Transverse colon (tissue), 4 donors: ENCODE measurements at regions not wholly inside any gene's neighbourhood (a gene's known extent, or its start where the extent isn't known, plus 50 kb on each side); places are given as distances from the start of the nearest gene placed in this dataset.
"Not testable (repeated sequence)": the region's sequence is repeated elsewhere in the genome, so short reads cannot be mapped to it uniquely, and the experiment has no call there.

Experiments
- DNase-seq: peaks from one replicate; pipeline ENCODE4 v3.0.0-alpha.2; 2019
- H3K27ac ChIP-seq, 4 donors: fragments of 200-600 bp; sonication (generic); 2 replicates each; pipeline ENCODE4 v1.5.1; 2016 to 2018; ENCODE audit warnings: inconsistent platforms in 4 of 4
- H3K27me3 ChIP-seq: fragments of 200-600 bp; sonication (generic); 2 replicates; pipeline ENCODE4 v1.5.1; 2017; ENCODE audit warnings: inconsistent platforms
- H3K36me3 ChIP-seq, 4 donors: fragments of 200-600 bp; sonication (generic); 2 replicates each; pipeline ENCODE4 v1.5.1; 2017 to 2019; ENCODE audit warnings: inconsistent platforms in 4 of 4
- H3K4me1 ChIP-seq, 4 donors: fragments of 200-600 bp; sonication (generic); 2 replicates each; pipeline ENCODE4 v1.5.1; 2017 to 2020; ENCODE audit warnings: inconsistent platforms in 4 of 4
- H3K4me3 ChIP-seq, 4 donors: fragments of 200-600 bp; sonication (generic); 1 replicate in 1 of 4; 2 replicates in 3 of 4; pipeline versions ENCODE4 v1.5.1 to v1.6.1; 2017 to 2019; ENCODE audit warnings: inconsistent platforms in 4 of 4
- H3K9me3 ChIP-seq, 2 donors: fragments of 200-600 bp; sonication (generic); 2 replicates each; pipeline ENCODE4 v1.5.1; 2017 to 2019; ENCODE audit warnings: inconsistent platforms in 2 of 2
- EP300 ChIP-seq: sonication (generic); formaldehyde crosslinking; IDR thresholded peaks from one replicate; pipeline ENCODE4 v1.6.1; 2017; ENCODE audit warnings: antibody characterized with exemption, low read depth
- POLR2A ChIP-seq: fragments of 450-650 bp; IDR thresholded peaks from one replicate; pipeline ENCODE4 v1.6.1; 2016; ENCODE audit warnings: antibody characterized with exemption, mild to moderate bottlenecking, moderate library complexity
- POLR2AphosphoS5 ChIP-seq, 3 donors: sonication (generic); formaldehyde crosslinking; IDR thresholded peaks; one replicate each; pipeline ENCODE4 v1.6.1; 2016; ENCODE audit warnings: antibody characterized with exemption in 3 of 3
- WGBS, 2 donors: methylation state at CpG; one replicate each; pipeline ENCODE4 v1.1.5; 2018; ENCODE audit warnings: low coverage in 1 of 2; 5-methylcytosine and 5-hydroxymethylcytosine counted together
- in situ Hi-C, 4 donors: fragments of 200-750 bp; cut with MboI; loops; one replicate each; pipeline versions ENCODE4 v1.15.0 to v1.15.1; 2017; ENCODE audit warnings: low sequenced_read_pairs in 3 of 4, low pct_ligation_motif_present in 1 of 4, low pct_unique_long_range_greater_than_20kb in 1 of 4
- intact Hi-C: fragments of 100-400 bp; cut with DNase I; formaldehyde crosslinking; loops from one replicate; pipeline ENCODE4 v1.15.1; 2023; ENCODE audit warnings: low total_unique reads
- TF ChIP-seq, protein P1 (sequence below), 5 experiments: fragments of 200-600 bp in 3 of 5; fragments of 450-650 bp in 2 of 5; sonication (generic) in 3 of 5; IDR thresholded peaks; 1 replicate in 2 of 5; 2 replicates in 3 of 5; pipeline ENCODE4 v1.5.1; 2016 to 2017; ENCODE audit warnings: antibody characterized with exemption in 5 of 5, inconsistent platforms in 3 of 5, mild to moderate bottlenecking in 2 of 5, moderate library complexity in 1 of 5

DNA sequence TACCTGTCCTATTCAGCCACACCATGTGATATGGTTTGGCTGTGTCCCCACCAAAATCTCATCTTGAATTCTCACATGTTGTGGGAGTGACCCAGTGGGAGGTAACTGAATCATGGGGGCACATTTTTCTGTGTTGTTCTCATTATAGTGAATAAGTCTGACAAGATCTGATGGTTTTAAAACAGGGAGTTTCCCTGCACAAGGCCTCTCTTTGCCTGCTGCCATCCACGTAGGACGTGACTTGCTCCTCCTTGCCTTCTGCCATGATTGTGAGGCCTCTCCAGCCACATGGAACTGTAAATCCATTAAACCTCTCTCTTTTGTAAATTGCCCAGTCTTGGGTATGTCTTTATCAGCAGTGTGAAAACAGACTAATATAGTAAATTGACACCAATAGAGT is 117.7 kb downstream of the ENC1 start:
- H3K9me3 ChIP-seq, intact Hi-C loops, in situ Hi-C loops, H3K27ac ChIP-seq, H3K4me1 ChIP-seq, DNase-seq, H3K4me3 ChIP-seq, H3K36me3 ChIP-seq, H3K27me3 ChIP-seq: not testable (repeated sequence)
- WGBS, 2 donors: 90 to 95% methylated on average over 2 of the region's 2 CpGs

DNA sequence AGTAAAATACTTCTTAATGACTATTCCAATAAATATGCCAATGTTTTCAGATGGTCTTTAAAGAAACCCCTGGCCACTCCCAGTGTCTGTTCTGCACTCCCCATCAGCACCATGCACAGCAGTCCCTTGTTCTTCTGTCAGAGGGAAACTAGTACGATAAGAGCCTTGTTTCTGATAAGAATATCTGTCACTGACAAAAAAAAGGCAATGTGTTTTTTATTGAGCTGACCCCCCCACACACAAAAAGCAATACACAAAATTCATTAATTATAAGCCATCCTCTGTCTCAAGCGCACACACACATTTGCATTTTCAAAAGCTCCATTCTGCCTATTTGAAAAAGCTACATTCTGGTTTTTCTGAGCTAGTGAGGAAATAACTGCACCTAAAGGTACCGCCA is 119.1 kb downstream of the ENC1 start:
- Histone ChIP-seq H3K36me3 (no peaks in the 10 kb centered on the region), H3K27me3 (no peaks in the 10 kb centered on the region), H3K27ac (no peak overlapping the region), H3K4me1 (no peaks in the 10 kb centered on the region), H3K4me3 (no peak overlapping the region), H3K9me3 (no peaks in the 10 kb centered on the region)
- DNase-seq: no peak
- in situ Hi-C loops (no loop called here), intact Hi-C loops (no loop called here)
- 76 to 92% methylated on average over 3 of the region's 3 CpGs for WGBS, 2 donors
- no peak for TF ChIP-seq POLR2A
- no peak for TF ChIP-seq POLR2AphosphoS5 (IDR thresholded peaks at IDR 0.05)
- TF ChIP-seq EP300: no peak
- TF ChIP-seq, protein P1, sequence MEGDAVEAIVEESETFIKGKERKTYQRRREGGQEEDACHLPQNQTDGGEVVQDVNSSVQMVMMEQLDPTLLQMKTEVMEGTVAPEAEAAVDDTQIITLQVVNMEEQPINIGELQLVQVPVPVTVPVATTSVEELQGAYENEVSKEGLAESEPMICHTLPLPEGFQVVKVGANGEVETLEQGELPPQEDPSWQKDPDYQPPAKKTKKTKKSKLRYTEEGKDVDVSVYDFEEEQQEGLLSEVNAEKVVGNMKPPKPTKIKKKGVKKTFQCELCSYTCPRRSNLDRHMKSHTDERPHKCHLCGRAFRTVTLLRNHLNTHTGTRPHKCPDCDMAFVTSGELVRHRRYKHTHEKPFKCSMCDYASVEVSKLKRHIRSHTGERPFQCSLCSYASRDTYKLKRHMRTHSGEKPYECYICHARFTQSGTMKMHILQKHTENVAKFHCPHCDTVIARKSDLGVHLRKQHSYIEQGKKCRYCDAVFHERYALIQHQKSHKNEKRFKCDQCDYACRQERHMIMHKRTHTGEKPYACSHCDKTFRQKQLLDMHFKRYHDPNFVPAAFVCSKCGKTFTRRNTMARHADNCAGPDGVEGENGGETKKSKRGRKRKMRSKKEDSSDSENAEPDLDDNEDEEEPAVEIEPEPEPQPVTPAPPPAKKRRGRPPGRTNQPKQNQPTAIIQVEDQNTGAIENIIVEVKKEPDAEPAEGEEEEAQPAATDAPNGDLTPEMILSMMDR (IDR thresholded peaks at IDR 0.05): no peak

DNA sequence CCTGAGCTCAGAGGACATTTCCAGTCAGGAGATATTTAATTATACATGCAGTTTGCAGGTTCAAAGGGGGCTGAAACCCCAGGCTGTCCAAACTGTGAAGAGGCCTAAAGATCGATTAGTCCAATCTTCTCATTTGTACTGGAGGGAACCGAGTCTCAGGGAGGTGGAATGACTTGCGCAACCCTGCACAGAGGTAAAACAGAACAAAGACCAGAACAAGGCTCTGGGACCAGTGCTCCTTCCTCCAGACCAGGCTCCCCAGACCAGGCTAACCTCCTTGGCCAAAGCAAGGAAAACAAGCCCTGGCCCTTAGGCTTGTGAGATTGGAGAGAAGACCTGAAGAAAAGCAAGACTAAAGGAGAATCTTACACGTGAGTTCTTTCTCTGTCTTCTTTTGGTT is 120.8 kb downstream of the ENC1 start:
- intact Hi-C loops: no loop called here

DNA sequence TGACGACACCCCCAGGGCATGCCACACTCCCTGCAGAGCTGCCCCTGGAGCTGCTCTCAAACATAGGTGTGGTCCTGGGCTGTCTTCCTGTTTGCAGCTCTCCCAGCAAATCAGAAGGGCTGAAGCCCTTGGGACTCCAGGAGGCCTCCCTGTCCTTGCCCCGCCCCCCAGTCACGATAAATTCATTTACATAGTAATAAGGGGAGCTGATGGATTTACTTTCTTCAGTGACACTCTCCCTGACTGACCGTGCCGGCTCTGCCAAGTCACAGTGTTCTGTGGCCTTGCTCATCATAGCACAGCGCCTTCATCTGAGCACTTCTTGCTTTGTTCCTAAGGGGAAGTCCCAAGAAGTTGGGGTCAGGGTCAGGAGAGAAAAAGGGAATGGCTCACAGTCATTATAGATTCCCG is 121.4 kb downstream of the ENC1 start:
- H3K9me3 ChIP-seq: no peaks in the 10 kb centered on the region
- H3K27ac ChIP-seq: no peak overlapping the region
- TF ChIP-seq EP300 (no peak), POLR2A (no peak), POLR2AphosphoS5 (IDR thresholded peaks at IDR 0.05) (no peak)
- TF ChIP-seq, protein P1 (IDR thresholded peaks at IDR 0.05): no peak
- no peaks in the 10 kb centered on the region for H3K4me1 ChIP-seq
- intact Hi-C loops: no loop called here
- no peaks in the 10 kb centered on the region for H3K27me3 ChIP-seq
- in situ Hi-C loops: no loop called here
- DNase-seq: no peak
- WGBS, 2 donors: 91% methylated on average over 7 of the region's 7 CpGs; no CpG with 5 or more reads in 1 of the 2 donors
- no peak overlapping the region for H3K4me3 ChIP-seq
- H3K36me3 ChIP-seq: no peaks in the 10 kb centered on the region

More for the DNA sequence above, 120.8 kb downstream of the ENC1 start:
- in situ Hi-C loops: no loop called here
- no peak for DNase-seq
- no peaks in the 10 kb centered on the region for H3K36me3 ChIP-seq
- no peaks in the 10 kb centered on the region for H3K9me3 ChIP-seq
- no peak for TF ChIP-seq POLR2AphosphoS5 (IDR thresholded peaks at IDR 0.05)
- no peak for TF ChIP-seq EP300
- no peak for TF ChIP-seq POLR2A
- TF ChIP-seq, protein P1 (IDR thresholded peaks at IDR 0.05): no peak
- no peak overlapping the region for H3K27ac ChIP-seq
- WGBS, 2 donors: 95% methylated on average over 4 of the region's 4 CpGs
- no peak overlapping the region for H3K4me3 ChIP-seq
- H3K27me3 ChIP-seq: no peaks in the 10 kb centered on the region
- H3K4me1 ChIP-seq: no peaks in the 10 kb centered on the region

DNA sequence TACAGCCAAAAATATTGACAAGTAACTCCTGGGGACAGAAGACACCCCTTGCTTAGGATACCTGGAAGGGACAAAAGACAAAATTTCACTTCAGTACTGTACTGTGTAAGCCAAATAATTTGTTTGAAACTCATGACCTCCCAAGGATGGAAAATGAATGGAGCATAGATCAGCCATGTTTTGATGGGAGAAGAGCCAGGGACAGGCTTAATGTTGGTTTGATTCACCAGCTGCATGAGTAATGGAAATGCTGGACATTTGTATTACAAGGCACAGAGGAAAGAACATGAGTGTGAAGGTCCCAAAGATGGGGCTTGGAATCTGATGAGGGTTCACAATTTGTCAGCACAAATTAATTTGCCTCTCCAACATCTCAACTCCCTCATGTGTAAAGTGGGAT is 122.8 kb downstream of the ENC1 start:
- no peak overlapping the region for H3K4me3 ChIP-seq
- no peaks in the 10 kb centered on the region for H3K4me1 ChIP-seq
- H3K36me3 ChIP-seq: no peaks in the 10 kb centered on the region
- no peak overlapping the region for H3K27ac ChIP-seq
- no peak for TF ChIP-seq POLR2A
- TF ChIP-seq EP300: no peak
- TF ChIP-seq, protein P1 (IDR thresholded peaks at IDR 0.05): no peak
- TF ChIP-seq POLR2AphosphoS5 (IDR thresholded peaks at IDR 0.05): no peak
- DNase-seq: no peak
- intact Hi-C loops: loop anchor here (1.0 kb wide), 1 partner anchor 45 kb away; no protein-coding TSS in a partner anchor
- no peaks in the 10 kb centered on the region for H3K27me3 ChIP-seq
- in situ Hi-C loops: no loop called here
- H3K9me3 ChIP-seq: no peaks in the 10 kb centered on the region
